Pancreas (tissue), 10 donors: ENCODE measurements at regions not wholly inside any gene's neighbourhood (a gene's known extent, or its start where the extent isn't known, plus 50 kb on each side); places are given as distances from the start of the nearest gene placed in this dataset.

ENCODE experiments used
- ATAC-seq, 4 donors: fragments of 200-7000 bp; cut with Tn5 transposase; one replicate each; pipeline versions ENCODE4 v1.8.0 to v1.9.1; 2020; ENCODE audit warnings: mild to moderate bottlenecking in 4 of 4, moderate library complexity in 4 of 4
- DNase-seq, 6 donors: peaks; one replicate each; pipeline ENCODE4 v3.0.0-alpha.2; 2020
- FAIRE-seq: peaks from 2 replicates; lab custom pipeline; 2012; peaks lifted over from hg19 to GRCh38; lab: Jason Lieb, UNC
- H3K27ac ChIP-seq, 4 donors: fragments of 200-600 bp; sonication (generic); 1 replicate in 3 of 4; 2 replicates in 1 of 4; pipeline versions ENCODE4 v1.5.0 to v1.8.0; 2020
- H3K27me3 ChIP-seq, 4 donors: fragments of 200-600 bp; one replicate each; pipeline ENCODE4 v1.8.0; 2021
- H3K36me3 ChIP-seq, 3 donors: fragments of 200-600 bp; sonication (generic) in 1 of 3; one replicate each; pipeline versions ENCODE4 v1.5.0 to v1.8.0; 2020 to 2021
- H3K4me1 ChIP-seq, 3 donors: fragments of 200-600 bp; one replicate each; pipeline ENCODE4 v1.8.0; 2021
- H3K4me3 ChIP-seq, 4 donors: fragments of 200-600 bp; sonication (generic) in 2 of 4; one replicate each; pipeline versions ENCODE4 v1.5.0 to v1.8.0; 2020 to 2021
- H3K9me3 ChIP-seq, 4 donors: fragments of 200-600 bp; one replicate each; pipeline ENCODE4 v1.8.0; 2021
- WGBS, 2 donors: extraction: QIAGEN DNeasy Blood & Tissue Kit; methylation state at CpG; one replicate each; pipeline ENCODE4 v1.1.7; 2013; 5-methylcytosine and 5-hydroxymethylcytosine counted together
- intact Hi-C, 3 donors: fragments of 100-400 bp; cut with DNase I; formaldehyde crosslinking; loops; one replicate each; pipeline versions ENCODE4 v1.11.1 to v1.14.2; 2022
- TF ChIP-seq, protein P1 (sequence below), 4 donors: fragments of 200-600 bp; sonication (generic) in 3 of 4; IDR thresholded peaks; one replicate each; pipeline versions ENCODE4 v1.5.0 to v1.8.0; 2021; ENCODE audit warnings: antibody characterized with exemption in 4 of 4
- donor health status: healthy with polysubstance abuse.
- donor health status: DM: no; HTN: no; CAD: no; lungs with moderate emphysema.
- donor health status: DM: no; HTN: no; CAD: no.
- donor health status: control.
- donor health status: control.
- donor health status: Bipolar disorder and iron deficiency.
- donor health status: DM: yes; HTN: yes; CAD: no.
- donor health status: DM: no; HTN: no; CAD: no.
- donor health status: DM: no; HTN: no; CAD: no.
- donor health status: DM: yes; HTN: yes; CAD: no.

DNA sequence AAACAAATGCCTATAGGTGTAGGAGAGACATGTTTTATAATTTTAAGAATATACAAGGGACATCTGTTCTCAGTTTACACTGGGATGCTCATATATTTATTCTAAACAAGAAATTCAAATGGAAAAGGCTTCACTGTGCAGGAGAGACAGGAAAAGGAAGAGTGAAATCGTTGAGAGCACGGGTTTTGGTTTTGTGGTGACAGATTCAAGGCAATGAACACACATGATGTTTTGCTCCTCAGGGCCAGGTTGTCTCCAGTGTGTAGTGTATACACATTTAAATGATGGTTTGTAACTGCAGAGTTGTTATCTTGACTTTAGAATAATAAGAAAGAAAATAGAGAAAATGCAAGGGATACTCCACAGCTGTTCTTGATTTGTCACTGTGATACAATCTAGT lies 73.7 kb downstream of the S1PR1 start:
- Histone ChIP-seq H3K4me3 (no peak overlapping the region), H3K27ac (no peak overlapping the region), H3K27me3 (no peaks in the 10 kb centered on the region), H3K4me1 (peaks cover 0 to 4% (median 0%) of the 10 kb centered on the region in 3 donors), H3K36me3 (no peaks in the 10 kb centered on the region), H3K9me3 (no peaks in the 10 kb centered on the region)
- TF ChIP-seq, protein P1, sequence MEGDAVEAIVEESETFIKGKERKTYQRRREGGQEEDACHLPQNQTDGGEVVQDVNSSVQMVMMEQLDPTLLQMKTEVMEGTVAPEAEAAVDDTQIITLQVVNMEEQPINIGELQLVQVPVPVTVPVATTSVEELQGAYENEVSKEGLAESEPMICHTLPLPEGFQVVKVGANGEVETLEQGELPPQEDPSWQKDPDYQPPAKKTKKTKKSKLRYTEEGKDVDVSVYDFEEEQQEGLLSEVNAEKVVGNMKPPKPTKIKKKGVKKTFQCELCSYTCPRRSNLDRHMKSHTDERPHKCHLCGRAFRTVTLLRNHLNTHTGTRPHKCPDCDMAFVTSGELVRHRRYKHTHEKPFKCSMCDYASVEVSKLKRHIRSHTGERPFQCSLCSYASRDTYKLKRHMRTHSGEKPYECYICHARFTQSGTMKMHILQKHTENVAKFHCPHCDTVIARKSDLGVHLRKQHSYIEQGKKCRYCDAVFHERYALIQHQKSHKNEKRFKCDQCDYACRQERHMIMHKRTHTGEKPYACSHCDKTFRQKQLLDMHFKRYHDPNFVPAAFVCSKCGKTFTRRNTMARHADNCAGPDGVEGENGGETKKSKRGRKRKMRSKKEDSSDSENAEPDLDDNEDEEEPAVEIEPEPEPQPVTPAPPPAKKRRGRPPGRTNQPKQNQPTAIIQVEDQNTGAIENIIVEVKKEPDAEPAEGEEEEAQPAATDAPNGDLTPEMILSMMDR (IDR thresholded peaks at IDR 0.05): no peak
- FAIRE-seq (no peak), DNase-seq (no peak), ATAC-seq (no peak)
- intact Hi-C loops: no loop called here
- 41 to 62% methylated on average over 2 of the region's 2 CpGs for WGBS, 2 donors

DNA sequence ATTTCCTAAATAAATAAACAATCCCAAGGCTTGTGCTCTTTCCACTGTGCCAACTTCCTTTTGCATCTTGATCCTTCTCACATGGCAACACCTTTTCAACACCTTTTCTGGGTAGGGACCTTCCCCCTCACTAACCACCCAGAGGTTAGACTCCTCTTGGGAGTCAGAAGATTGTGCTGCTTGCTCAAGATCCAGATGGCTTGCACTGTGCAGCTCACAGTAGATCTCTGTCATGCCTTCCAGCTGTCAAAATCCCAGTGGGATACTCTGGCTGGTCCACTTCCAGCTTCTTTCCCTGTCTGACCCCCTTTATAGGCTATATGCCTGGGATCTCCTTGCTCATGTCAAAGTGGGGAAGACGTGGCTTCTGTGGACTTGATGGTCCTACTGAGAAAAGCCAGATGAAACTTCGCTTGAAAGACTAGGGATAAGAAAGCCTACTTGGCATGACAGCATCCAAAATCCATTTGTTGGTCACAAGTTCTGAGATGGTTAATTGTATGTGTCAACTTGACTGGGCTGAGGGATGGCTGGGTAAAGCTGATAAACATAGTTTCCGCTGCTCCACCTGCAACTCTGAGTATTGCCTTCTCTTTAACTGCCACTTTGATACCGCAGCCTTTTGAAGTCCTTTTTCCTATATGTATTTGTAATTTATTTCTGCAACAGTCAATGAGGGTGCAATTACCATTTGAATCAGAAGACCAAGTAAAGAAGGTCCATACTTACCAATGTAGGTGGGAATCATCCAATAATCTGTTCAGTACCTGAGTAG lies 74.5 kb downstream of the S1PR1 start:
- Histone ChIP-seq H3K27me3 (no peaks in the 10 kb centered on the region), H3K36me3 (no peaks in the 10 kb centered on the region), H3K27ac (no peak overlapping the region), H3K4me3 (no peak overlapping the region), H3K9me3 (no peaks in the 10 kb centered on the region), H3K4me1 (peaks cover 0 to 4% (median 0%) of the 10 kb centered on the region in 3 donors)
- TF ChIP-seq, protein P1 (IDR thresholded peaks at IDR 0.05): no peak
- no peak for FAIRE-seq
- DNase-seq: no peak
- WGBS, 2 donors: 70 to 83% methylated on average over 4 of the region's 4 CpGs
- intact Hi-C loops: no loop called here
- ATAC-seq: no peak

DNA sequence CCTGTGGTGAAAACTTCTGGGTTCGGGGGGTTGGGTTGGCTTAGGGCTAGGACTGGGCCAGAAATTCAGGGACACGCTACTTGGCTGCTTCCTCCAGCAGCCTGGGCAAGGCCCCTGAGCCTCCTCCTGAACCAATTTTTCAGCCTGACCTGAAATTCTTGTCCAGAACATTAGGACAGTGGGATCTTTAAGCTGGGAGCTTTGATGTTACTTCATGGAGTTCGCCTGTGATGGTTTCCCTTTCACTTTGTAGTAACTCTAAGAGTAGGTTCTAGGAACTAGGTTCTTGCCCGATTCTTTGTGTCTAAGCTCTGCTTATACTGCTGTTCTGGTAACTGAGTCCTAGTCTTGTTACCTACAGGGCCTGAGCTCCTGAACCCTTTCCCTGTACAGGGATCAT lies 75.3 kb downstream of the S1PR1 start:
- Histone ChIP-seq H3K4me3 (no peak overlapping the region), H3K4me1 (peaks cover 0 to 4% (median 0%) of the 10 kb centered on the region in 3 donors), H3K27me3 (no peaks in the 10 kb centered on the region), H3K9me3 (no peaks in the 10 kb centered on the region), H3K36me3 (no peaks in the 10 kb centered on the region), H3K27ac (no peak overlapping the region)
- WGBS, 2 donors: 68 to 92% methylated on average over 4 of the region's 4 CpGs
- TF ChIP-seq, protein P1 (IDR thresholded peaks at IDR 0.05): no peak
- intact Hi-C loops: no loop called here
- ATAC-seq (no peak), DNase-seq (no peak), FAIRE-seq (no peak)

DNA sequence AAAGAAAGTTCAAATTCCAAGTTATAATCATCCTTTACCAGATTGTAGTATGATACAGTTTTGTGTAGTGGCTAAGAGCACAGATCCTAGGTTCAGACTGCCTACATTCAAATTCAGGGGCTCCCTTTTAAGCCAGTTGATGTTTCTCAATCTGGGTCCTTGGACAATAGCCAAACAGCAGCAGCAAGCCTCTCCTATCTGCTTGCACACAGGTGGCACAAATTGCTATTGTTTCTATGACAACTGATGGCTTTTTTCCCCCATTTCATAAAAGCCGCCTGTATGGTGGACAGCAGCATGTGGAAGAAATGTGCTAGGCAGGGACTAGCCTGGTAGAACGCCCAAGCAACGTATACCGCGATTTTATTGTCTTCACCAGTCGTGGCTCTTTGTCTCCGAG lies 76.5 kb downstream of the S1PR1 start:
- Histone ChIP-seq H3K9me3 (no peaks in the 10 kb centered on the region), H3K27me3 (no peaks in the 10 kb centered on the region), H3K4me3 (no peak overlapping the region), H3K36me3 (no peaks in the 10 kb centered on the region), H3K4me1 (peaks cover 0 to 4% (median 0%) of the 10 kb centered on the region in 3 donors), H3K27ac (no peak overlapping the region)
- intact Hi-C loops: no loop called here
- TF ChIP-seq, protein P1 (IDR thresholded peaks at IDR 0.05): no peak
- FAIRE-seq: no peak
- ATAC-seq: no peak
- no peak for DNase-seq
- WGBS, 2 donors: 76 to 77% methylated on average over 7 of the region's 7 CpGs

DNA sequence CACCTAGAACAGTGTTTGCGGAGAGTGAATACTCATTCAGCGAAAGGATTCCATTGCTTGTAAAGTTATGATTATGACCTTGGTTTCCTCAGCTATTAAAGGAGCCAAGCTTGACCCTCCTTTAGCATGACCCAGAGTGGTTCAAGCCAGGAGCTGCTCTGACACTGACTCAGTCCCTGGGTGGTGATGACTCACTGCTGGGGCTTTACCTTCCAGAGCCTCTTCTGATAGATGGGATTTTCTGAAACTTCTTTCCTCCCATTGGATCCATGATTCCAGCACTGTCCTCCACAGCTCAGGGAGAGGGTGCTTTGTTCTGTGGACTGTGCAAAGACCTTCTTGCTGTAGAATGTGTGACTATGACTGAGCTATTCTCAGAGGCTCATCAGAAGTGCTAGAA lies 77.4 kb downstream of the S1PR1 start:
- WGBS, 2 donors: 91 to 95% methylated on average over 2 of the region's 2 CpGs
- H3K36me3 ChIP-seq: no peaks in the 10 kb centered on the region
- H3K4me3 ChIP-seq: no peak overlapping the region
- no peaks in the 10 kb centered on the region for H3K9me3 ChIP-seq
- ATAC-seq (no peak), DNase-seq (no peak), FAIRE-seq (no peak)
- H3K27me3 ChIP-seq: no peaks in the 10 kb centered on the region
- intact Hi-C loops: no loop called here
- peaks cover 0 to 4% (median 0%) of the 10 kb centered on the region in 3 donors for H3K4me1 ChIP-seq
- TF ChIP-seq, protein P1 (IDR thresholded peaks at IDR 0.05): no peak
- no peak overlapping the region for H3K27ac ChIP-seq
